ENCODE measurements at regions not wholly inside any gene's neighbourhood (a gene's known extent, or its start where the extent isn't known, plus 50 kb on each side); places are given as distances from the start of the nearest gene placed in this dataset.

DNA sequence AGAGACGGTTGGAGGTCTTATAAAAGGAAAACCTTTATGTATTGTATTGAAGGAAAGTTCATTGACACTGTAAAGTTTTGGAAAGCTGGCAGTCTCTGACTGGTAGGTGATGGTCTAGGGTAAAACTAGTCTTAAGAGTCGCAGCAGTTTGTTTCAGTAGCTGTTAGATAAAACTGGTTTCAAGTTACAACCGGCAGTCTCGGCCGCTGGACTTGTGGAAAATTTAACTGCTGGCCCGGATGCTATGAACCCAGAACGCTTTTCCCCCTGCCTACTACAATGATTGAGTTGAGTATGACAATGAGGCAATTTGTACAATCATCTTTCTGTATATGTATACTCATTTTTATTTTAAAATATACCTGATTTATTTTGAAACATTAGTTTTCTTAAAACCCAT is 1426.9 kb downstream of the AACS start:
- TF ChIP-seq, protein P1, sequence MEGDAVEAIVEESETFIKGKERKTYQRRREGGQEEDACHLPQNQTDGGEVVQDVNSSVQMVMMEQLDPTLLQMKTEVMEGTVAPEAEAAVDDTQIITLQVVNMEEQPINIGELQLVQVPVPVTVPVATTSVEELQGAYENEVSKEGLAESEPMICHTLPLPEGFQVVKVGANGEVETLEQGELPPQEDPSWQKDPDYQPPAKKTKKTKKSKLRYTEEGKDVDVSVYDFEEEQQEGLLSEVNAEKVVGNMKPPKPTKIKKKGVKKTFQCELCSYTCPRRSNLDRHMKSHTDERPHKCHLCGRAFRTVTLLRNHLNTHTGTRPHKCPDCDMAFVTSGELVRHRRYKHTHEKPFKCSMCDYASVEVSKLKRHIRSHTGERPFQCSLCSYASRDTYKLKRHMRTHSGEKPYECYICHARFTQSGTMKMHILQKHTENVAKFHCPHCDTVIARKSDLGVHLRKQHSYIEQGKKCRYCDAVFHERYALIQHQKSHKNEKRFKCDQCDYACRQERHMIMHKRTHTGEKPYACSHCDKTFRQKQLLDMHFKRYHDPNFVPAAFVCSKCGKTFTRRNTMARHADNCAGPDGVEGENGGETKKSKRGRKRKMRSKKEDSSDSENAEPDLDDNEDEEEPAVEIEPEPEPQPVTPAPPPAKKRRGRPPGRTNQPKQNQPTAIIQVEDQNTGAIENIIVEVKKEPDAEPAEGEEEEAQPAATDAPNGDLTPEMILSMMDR (conservative IDR thresholded peaks at IDR 0.05; ENCODE audit: low read depth, low read length): no peak
- TF ChIP-seq EZH2 (IDR thresholded peaks at IDR 0.05; ENCODE audit: low read length, unreplicated experiment): no peak

Measured in PC-3 (cell line).